ENCODE measurements at regions not wholly inside any gene's neighbourhood (a gene's known extent, or its start where the extent isn't known, plus 50 kb on each side); places are given as distances from the start of the nearest gene placed in this dataset.

DNA sequence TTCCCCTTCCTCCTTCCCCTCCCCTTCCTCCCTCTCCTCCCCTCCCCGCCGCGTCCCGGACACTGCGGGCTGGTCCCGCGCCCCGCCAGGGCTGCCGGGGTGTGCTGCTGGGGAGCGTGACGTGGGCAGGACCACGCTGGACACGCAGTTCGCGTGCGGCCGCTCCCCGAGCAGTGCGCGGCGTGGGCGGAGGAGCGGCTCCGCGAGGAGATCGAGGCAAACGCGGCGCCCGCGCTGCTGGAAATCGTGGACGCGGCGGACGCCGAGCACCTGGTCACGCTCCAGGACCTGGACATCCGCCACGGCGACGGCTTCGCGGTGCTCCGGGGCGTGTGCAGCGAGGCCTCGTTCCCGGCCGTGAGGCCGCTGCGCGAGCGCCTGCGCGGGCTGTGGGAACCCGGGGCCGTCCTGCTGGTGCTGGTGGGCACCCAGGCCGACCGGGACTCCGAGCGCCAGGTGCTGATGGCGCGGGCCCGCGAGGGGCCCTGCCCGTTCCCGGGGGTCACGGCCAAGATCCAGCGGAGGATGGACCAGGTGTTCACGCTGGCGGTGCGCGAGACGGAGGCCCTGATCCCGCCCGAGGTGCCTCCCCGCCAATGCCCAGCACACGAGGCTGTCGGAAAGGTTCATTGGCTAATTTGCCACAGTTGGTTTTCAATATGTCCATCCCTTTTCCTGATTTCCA lies 84.3 kb downstream of the TNFAIP2 start:
- DNase-seq = peak; percentile 58

DNA sequence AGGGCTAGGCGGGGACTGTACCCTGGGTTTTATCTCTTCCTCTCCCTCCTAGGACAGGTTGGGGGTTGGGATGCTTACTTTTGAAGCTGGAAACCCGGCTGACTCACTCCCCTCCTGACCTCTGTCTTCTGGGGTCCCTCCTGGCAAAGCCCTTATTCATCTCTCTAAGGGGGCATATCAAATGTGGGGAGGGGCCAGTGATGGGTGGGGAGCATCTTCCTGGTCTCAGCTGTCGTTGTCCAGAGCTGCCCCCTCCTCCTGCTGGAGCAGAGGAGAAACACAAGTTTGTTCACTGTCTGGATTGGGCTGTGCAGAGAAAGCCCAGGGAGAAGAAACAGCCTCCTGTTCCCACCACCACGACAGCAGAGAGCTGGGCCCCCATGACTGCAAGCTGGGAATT lies 85.8 kb downstream of the TNFAIP2 start:
- DNase-seq = no peak

DNA sequence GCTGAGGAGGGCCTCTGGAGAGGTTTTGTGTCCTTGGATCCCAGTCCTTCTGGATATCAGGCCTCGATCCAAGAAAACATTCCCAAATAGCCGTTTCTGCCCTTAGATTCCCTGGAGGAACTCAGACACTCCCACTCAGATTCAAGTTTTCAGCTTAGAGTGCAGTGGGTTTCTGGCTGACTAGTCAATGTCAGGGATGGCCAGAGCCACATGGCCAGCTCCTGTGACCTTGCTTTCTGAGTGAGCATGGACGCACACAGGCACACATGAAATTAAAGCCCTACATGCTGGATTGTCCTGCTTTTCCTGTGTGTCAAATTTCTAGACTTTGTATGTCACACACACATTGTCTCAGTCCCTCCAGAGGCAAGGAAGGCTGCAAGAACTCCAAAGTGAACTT lies 86.2 kb downstream of the TNFAIP2 start:
- no peak for DNase-seq

DNA sequence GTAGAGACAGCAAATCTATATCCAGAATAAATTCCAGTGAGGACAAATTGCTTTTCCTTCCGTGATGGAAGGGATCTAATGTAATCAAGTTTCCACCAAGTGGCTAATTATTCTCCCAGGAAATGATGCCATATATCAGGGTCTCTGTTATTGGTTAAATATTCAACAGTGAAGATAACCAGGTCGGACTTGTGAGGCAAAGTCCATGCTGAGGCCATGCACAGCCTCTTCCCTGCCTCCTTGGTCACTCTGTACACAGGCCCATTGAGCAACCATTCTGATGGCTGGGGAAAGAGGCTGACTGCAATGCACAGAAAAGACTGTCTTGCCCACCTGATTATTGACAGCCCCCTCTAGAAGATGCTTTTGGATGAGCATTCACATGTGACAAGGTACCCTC lies 90.1 kb downstream of the TNFAIP2 start:
- no peak for DNase-seq

DNA sequence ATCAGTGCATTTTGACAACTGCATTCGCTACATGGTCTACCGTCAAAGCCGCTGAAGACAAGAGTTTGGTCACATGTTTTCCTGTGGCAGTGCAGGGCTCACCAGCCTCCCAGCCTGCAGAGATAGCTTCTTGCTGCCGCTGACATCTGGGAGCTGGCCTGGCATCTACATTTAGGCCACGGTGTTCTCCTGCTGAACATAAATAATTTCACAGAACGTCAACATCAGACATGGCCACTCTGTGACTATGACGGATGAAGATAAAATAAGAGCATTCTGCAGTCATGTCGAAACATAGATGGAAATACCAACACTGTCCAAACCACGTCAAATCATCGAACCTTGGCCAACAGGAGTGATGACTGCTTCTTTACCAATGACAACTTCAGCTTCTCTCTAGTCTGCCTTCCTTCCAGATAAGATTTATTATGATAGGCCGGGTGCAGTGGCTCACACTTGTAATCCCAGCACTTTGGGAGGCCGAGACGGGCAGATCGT lies 91.2 kb downstream of the TNFAIP2 start:
- no peak for DNase-seq

DNA sequence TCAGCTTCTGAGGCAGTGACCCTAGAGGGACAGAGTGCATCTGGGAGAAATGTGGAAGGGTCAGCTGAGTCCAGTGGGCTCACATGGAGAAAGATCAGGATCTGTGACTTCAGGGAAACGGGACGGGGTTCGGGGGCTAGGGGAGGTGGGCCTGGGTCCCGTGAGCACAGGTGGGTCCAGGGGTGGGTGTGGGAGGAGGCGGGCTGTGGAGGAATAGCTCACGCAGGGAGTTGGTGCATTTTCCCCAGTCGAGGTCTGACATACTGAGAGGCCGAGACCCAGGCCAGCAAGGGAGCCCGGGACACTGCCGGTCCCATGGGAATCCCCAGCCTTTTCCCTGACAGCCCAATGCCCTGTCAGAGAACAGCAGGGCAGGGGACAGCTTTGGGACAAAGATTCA lies 93.1 kb downstream of the TNFAIP2 start:
- no peak for DNase-seq

DNA sequence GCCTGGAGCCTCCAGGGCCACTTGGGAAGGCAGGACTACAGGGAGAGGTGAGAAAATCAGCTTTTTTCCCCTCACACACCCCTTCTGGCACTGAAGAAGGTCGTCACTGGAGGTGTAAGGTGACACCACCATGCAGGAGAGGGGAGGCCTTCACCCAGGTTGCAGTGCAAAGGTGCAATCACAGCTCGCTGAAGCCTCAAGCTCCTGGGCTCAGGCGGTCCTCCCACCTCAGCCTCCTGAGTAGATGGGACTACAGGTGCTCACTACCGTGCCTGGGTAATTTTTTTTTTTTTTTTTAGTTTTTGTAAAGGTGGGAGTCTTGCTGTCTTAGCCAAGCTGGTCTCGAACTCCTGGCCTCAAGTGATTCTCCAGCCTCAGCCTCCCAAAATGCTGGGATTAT lies 93.6 kb downstream of the TNFAIP2 start:
- no peak for DNase-seq

DNA sequence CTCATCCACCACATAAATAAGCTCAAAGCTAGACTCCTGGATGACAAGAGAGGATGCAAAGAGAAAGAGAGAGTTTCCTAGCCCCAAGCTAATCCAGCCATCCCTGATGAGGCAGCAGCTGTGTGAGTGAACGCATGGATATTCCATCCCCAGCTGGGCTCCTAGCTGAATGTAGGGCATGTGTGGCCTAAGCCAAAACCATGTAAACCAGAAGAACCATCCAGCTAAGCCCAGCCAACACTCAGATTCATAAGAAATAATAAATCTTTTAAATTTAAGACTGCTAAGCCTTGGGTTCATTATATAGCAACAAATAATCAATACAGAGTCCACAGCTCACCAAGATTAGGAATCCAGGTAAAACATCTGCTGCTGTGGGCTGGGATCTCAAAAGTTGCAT lies 94.3 kb downstream of the TNFAIP2 start:
- no peak for DNase-seq

DNA sequence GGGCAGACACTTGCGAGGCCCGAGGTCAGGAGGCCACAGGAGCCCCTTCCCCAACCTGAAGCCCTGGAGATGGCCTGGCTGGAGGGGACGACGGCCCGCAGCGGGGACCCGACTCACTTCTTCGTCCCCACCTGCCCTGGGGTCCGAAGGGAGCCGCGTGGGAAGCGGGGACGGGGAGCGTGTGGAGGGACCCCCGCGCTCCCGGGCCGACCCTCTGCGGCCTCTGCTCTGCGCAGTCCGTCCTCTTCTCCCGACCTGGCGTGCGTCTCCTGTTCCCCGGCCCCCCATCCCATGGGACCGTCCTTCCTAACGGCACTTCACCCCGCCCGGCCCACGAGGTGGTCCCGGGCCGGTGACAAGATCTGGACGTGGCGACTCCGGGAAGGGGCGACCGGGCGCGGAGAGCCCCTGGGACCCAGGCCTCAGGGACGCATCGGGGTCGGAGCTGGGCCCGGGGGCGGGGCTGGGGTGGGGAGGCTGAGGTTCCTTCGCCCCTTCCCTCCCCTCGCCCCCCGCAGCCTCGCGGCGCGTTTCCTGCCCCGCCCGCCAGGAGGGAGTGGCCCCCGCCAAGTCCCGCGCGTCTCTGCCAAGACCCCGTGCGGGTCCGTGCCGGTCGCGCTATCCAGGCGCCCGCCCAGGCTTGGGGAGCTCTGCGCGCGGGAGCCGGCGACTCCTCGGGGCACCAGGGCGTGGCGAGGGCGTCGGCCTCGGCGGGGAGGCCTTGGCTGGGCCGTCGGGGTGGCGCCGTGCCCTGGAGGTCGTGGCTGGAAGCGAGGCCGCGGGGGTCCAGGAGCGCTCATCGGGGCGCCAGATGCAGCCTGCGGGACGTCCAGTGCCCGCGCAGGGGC lies 97.1 kb downstream of the TNFAIP2 start:
- DNase-seq = peak; percentile 24

DNA sequence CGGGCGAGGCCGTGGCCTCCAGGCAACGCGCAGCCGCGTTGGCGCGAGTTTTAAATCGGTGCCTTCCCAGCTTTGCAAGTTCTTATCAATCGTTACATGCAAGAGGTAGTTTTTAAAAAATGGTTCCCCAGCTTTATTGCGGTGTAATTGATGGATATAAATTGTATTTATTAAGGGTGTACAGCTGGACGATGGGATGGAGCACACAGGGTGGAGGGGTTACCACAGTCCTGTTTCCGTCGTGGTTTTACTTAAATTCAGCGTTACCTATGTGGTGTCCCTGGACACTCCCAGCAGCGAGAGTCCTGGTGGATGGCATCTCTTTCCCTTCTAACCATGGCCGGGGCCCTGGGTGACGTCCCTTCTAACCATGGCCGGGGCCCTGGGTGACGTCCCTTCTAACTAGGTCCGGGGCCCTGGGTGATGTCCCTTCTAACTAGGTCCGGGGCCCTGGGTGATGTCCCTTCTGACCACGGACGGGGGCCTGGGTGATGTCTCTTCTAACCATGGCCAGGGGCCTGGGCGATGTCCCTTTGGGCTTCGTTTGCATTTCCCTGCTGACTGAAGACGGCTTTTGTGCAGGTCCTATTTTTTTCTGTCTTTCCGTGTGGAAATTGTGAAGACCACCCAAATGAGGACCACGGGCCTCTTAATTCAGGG lies 97.9 kb downstream of the TNFAIP2 start:
- DNase-seq = no peak

DNA sequence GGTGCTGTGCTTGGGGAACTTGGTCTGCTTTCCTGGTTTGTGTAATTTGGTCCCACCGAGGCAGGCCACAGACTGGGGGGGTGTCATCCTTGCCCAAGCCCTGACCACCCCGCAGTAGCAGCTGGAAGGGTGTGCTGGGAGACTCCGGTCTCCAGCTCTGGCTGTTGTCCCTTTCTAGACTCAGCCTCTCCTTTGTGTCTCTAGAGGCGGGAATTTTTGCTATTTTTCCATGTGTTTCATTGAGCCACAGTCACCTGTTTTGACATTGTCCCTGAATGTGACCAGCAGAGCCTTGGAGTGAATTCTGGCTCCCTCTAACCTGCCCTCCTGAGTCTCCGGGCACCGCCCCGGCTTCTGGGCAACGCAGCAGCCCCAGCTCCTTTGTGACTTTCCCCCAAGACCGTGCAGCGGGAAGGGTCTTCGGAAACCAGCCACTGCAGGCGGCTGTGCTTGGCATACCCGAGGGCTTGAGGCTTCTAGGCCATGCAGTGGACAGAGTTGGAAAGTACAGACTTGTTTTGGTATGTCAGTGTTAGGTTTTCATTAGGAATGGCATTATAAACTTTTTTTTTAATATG lies 98.6 kb downstream of the TNFAIP2 start:
- no peak for DNase-seq

DNA sequence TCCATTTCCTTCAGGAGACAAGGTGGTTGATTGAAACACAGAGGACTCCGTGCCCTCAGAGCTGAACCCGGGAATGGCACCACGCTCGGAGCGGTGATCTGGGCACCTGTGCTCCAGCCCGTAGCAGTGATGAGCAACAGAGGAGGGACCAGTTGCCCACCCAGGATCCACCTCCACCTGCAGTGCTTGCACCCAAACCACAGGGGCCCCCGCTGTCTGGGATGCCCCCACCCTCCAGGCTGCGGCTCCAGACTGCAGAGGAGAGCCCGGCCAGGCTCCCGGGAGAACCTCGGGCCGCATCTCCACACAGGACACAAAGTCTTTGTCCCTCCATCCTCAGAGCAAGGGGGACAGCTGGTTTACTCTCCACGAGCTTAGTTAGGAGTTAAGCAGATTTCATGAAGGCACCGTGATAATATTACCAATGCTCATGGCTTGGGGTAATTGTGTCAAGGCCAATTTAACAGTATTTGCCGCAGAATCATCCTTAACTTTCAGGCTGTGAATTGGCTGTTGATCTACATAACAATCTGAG lies 100.6 kb downstream of the TNFAIP2 start:
- DNase-seq = no peak

DNA sequence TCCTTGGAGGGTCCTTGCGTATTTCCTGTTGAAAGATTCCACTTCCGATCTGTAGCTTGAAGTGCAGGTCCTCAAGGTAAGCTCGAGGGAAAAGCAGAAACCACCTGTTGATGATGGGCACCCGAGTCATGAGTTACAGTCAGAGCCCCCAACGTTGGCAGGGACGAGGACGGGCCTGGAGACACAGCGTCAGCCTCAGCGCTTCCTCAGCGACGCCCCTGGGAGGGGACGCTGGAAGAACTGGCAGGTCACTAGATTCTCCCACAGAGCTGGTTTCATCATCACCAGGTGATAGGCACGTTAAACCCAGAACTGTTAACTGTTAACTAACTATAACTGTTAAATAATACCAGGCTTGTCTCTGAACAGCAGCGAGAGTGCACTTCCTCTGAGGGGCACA lies 101.8 kb downstream of the TNFAIP2 start:
- no peak for DNase-seq

DNA sequence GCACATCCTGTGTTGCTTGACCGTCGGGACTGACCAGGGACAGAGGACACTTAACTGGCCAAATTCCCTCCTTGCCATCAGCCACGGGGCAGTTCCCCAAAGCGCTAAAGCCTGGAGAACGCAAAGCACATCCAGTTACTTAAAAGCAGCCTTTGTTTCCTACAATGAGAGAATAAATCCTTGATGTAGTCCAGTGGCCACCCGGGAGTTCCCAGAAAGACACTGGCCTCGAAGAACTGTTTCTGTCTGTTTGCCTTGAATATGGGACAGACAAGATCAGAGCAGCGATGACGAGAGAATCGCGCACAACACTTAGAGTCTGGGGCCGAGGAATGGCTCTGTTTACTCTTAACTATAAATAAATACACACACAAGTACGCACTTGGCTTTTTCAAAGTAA lies 102.2 kb downstream of the TNFAIP2 start:
- no peak for DNase-seq

DNA sequence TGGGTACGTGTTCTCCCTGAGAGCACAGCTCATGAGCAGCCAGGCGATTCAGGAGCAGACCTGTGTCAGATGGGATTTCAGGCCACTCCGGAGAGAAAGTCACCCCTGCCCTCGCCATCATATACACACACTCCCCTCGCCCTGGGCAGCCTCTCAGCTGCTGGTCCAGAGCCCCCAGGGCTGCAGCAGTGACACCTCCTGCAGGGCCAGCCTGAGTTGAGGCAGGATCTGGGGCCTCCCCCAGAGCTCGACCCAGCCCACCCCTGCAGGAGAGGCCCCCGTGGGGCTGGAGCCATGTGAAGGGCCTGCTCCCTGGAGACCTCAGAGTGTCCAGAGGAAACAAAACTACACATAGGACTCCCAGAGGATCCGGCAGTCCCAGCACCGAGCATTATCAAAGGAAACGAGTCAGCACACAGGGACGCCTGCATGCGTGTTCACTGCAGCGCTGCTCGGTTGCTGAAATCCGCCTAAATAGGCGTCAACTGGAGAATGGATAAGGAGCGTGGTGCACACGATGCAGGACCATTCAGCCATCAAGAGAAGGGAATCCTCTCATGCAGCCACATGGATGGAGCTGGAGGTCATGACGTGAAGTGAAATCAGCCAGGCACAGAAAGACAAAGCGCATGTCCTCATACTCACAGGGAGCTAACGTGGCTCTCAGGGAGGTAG lies 104.0 kb downstream of the TNFAIP2 start:
- DNase-seq = no peak

DNA sequence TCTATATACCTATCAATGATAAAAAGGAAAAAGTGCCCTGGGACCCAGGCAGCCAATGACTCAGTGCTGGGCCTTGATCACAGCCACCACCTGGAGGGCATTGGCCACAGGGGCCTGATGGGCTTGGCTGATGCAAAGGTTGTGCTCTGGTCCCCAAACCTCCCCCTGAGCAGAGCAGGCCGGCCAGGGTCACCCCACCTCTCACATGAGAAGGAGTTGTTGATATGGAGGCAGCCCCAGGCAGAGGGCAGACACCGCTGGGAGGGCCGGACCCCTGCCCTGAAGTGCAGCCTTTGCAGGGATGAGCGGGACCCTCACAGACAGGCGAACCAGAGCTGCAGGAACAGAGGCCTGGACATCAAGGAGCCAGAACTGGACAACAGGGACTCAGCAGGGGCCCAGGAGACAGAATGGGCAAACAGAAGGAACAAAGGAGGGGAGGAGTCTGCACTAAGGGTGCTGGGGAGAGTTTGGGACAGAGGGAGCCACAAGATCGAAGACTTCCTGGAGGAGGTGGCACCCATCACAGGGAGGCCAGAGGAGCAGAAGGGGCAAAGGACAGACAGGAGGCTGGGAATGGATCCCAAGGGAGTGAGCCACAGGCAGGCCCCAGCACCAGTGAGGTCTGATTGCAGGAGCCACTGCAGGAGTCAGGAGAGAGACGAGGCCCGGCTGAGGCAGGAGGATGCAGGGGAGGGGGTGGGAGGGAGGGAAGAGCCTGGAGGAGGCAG lies 105.0 kb downstream of the TNFAIP2 start:
- DNase-seq = no peak

DNA sequence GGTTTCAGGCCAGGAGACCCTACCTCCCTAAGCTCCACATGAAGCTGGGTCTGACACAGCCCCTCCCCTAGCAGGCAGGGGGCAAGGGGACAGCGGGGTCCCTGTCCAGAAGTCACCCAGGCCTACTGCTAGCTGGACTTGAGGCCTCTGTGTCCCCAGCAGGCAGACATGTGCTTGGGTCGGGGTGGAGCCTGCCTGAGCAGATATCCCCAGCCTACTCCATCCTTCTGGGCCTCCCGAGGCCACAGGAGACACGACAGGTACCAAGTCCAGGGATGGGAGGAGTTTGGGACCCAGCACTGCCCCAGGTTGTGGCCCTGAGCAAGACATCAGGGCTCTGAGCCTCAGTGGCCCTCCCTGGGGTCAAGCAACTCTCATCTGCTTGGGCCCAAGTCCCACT lies 105.2 kb upstream of the EIF5 start:
- no peak for DNase-seq

DNA sequence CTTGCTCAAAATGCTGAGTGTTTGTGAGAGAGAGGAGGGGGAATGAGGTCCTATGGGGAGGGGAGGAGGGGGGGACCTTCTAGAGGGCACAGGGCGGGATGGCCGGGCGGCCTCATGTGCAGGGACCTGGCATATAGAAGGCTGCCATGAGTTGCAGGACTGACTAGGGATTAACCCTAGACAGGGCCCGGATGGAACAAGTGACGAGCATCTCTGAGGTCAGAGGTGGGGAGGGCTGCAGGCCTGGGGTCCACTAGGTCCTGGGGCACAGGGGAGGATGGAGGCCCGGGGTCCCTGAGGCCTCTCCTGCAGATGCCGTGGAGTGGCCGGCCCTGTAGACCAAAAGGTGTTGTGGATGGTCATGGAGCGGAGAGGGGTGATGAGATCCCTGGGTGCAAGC lies 104.0 kb upstream of the EIF5 start:
- DNase-seq = no peak

DNA sequence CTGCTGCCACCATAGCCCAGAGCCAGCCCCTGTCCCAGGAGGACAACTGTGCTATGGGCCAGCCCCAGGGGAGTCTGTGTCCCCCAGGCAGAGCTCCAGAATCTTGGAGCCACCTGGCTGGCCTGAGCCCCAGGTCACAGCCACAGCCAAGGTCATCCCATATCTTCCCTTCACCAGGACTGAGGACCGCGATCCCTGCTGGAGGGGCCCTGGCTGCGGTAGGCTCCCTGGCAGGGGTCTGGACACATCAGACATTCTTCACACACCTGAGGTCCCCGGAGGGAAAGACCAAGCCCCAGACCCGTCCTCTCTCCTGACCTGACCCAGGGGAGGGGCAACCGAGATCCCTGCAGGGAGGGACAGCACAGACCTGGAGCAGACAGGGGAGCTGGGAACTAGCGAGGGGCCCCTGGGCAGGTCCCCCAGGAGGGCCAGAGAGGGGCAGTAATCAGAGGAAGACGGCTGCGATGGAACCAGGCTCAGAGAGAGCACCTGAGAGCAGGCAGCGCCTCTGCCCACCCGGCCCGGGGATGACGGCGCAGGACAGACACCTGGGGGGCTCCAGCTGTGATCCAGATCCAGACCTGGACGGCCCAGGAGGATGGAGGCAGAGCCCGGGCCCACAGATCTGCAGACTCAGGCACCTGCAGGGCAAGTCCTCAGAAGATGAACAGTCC lies 103.2 kb upstream of the EIF5 start:
- DNase-seq = no peak

DNA sequence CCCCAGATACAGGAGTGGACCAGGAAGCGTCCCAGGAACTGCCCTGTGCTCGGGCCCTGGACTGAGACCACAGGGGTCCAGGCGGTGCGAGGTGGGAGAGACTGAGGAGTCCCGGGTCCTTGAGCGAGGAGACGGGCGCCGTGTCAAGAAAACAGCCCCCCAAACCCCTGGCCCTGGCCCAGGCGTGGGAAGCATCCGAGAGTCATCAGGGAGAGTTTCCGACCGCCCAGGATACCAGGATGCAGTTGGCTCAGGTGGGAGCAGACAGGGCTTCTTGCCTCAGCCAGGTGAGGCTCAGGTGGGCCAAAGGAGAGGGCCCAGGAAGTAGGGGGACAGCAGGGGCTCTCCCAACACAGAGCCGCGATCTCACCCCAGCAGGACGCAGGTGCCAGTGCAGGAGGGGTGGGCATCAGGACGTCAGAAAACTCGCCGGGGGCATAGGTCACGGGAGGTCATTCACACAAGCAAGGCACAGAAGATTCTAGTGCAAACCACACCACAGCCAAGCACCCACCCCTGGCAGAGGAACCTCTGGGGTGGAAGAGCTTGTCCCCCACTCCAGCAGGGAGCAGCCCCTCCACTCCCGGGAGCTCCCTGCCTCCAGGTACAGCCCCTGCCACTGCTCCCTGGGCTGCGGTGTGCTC lies 102.5 kb upstream of the EIF5 start:
- no peak for DNase-seq
